PC-9 (cell line): ENCODE measurements at regions not wholly inside any gene's neighbourhood (a gene's known extent, or its start where the extent isn't known, plus 50 kb on each side); places are given as distances from the start of the nearest gene placed in this dataset.

Experiments used
- EZH2 ChIP-seq: fragments of 200-600 bp; sonication (generic); IDR thresholded peaks from 2 replicates; pipeline ENCODE4 v1.8.0; 2017; ENCODE audit warnings: antibody characterized with exemption, low read depth
- TF ChIP-seq, protein P1 (sequence below): fragments of 200-600 bp; sonication (generic); conservative IDR thresholded peaks from 2 replicates; pipeline ENCODE4 v1.6.1; 2017; ENCODE audit warnings: mixed run types, antibody characterized with exemption, mild to moderate bottlenecking, moderate library complexity

DNA sequence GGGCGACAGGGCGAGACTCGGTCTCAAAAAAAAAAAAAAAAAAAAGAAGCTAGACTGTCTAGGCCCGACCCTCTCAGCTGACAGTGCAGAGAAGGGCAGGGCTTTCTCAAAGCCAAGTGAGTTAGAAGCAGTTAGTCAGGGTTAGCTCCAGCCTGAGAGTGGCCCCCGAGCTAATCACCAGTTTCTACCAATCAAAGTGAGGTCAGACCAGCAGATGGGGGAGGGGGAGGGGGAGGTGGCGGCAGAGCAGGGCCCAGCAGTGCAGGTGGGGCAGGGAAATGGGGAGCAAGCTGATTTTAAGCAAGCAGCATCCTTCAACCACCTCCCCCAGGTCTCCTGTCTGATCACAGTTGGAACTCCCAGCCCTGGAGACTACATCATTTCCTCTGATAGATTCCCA lies 55.3 kb upstream of the PRR5 start:
- TF ChIP-seq, protein P1, sequence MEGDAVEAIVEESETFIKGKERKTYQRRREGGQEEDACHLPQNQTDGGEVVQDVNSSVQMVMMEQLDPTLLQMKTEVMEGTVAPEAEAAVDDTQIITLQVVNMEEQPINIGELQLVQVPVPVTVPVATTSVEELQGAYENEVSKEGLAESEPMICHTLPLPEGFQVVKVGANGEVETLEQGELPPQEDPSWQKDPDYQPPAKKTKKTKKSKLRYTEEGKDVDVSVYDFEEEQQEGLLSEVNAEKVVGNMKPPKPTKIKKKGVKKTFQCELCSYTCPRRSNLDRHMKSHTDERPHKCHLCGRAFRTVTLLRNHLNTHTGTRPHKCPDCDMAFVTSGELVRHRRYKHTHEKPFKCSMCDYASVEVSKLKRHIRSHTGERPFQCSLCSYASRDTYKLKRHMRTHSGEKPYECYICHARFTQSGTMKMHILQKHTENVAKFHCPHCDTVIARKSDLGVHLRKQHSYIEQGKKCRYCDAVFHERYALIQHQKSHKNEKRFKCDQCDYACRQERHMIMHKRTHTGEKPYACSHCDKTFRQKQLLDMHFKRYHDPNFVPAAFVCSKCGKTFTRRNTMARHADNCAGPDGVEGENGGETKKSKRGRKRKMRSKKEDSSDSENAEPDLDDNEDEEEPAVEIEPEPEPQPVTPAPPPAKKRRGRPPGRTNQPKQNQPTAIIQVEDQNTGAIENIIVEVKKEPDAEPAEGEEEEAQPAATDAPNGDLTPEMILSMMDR = no peak
- TF ChIP-seq EZH2 = no peak
